ENCODE measurements at regions not wholly inside any gene's neighbourhood (a gene's known extent, or its start where the extent isn't known, plus 50 kb on each side); places are given as distances from the start of the nearest gene placed in this dataset.

- TF ChIP-seq CREB5 (CRISPR knock-in tag; IDR thresholded peaks at IDR 0.05; ENCODE audit: low read depth) (no peak), ZC3H10 (CRISPR knock-in tag; IDR thresholded peaks at IDR 0.05) (no peak), RARB (CRISPR knock-in tag; IDR thresholded peaks at IDR 0.05) (no peak)
Measured at GRCh38 chr18:43777636-43778304, 500.5 kb upstream of the SYT4 start (continued).

GRCh38 chr18:43780782-43781340, 503.6 kb upstream of the SYT4 start:
- TF ChIP-seq, protein P1, sequence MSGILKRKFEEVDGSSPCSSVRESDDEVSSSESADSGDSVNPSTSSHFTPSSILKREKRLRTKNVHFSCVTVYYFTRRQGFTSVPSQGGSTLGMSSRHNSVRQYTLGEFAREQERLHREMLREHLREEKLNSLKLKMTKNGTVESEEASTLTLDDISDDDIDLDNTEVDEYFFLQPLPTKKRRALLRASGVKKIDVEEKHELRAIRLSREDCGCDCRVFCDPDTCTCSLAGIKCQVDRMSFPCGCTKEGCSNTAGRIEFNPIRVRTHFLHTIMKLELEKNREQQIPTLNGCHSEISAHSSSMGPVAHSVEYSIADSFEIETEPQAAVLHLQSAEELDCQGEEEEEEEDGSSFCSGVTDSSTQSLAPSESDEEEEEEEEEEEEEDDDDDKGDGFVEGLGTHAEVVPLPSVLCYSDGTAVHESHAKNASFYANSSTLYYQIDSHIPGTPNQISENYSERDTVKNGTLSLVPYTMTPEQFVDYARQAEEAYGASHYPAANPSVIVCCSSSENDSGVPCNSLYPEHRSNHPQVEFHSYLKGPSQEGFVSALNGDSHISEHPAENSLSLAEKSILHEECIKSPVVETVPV (CRISPR knock-in tag; IDR thresholded peaks at IDR 0.05), result no peak
- TF ChIP-seq ZC3H10 (CRISPR knock-in tag; IDR thresholded peaks at IDR 0.05), result 0 out of 2 replicates have a peak, but pooled peaks have one; percentile 31
- no peak for TF ChIP-seq RARB (CRISPR knock-in tag; IDR thresholded peaks at IDR 0.05)
- TF ChIP-seq GLIS3 (CRISPR knock-in tag; IDR thresholded peaks at IDR 0.05), result no peak
- peak; percentile 86 for TF ChIP-seq ISL1 (CRISPR knock-in tag; IDR thresholded peaks at IDR 0.05)
- TF ChIP-seq POU6F1 (CRISPR knock-in tag; IDR thresholded peaks at IDR 0.05; ENCODE audit: borderline replicate concordance, low read depth), result peak; percentile 24; the same call in 1 of the 2 replicates
- no peak for TF ChIP-seq ZFP30 (CRISPR knock-in tag; IDR thresholded peaks at IDR 0.05)
- no peak for TF ChIP-seq TSHZ2 (CRISPR knock-in tag; IDR thresholded peaks at IDR 0.05)
- no peak for TF ChIP-seq CSDC2 (CRISPR knock-in tag; IDR thresholded peaks at IDR 0.05)
- no peak; the same call in 1 of the 2 replicates for TF ChIP-seq PATZ1 (CRISPR knock-in tag; IDR thresholded peaks at IDR 0.05; ENCODE audit: borderline replicate concordance)
- 0 out of 2 replicates have a peak, but pooled peaks have one; percentile 40 for TF ChIP-seq CREB5 (CRISPR knock-in tag; IDR thresholded peaks at IDR 0.05; ENCODE audit: low read depth)
- TF ChIP-seq ZNF565 (CRISPR knock-in tag; conservative IDR thresholded peaks at IDR 0.05; ENCODE audit: low read depth), result no peak
- peak; percentile 63 for ATAC-seq

- no peak for ATAC-seq
- no peak for TF ChIP-seq PATZ1 (CRISPR knock-in tag; IDR thresholded peaks at IDR 0.05; ENCODE audit: borderline replicate concordance)
- no peak for TF ChIP-seq RARB (CRISPR knock-in tag; IDR thresholded peaks at IDR 0.05)
Measured at GRCh38 chr18:43785158-43785557, 507.9 kb upstream of the SYT4 start.

Data from SK-N-SH treated with all-trans-retinoic acid at 6 μM for 48 hours (cell line).